Liver (tissue), 3 donors: ENCODE measurements at regions not wholly inside any gene's neighbourhood (a gene's known extent, or its start where the extent isn't known, plus 50 kb on each side); places are given as distances from the start of the nearest gene placed in this dataset.

Experiments used
- CTCF ChIP-seq: fragments of 150-350 bp; IDR thresholded peaks from 2 replicates; pipeline ENCODE4 v1.5.1; 2017; ENCODE audit warnings: improper control_type of control experiment, low read depth, low read length; ENCODE audit not compliant: missing input control
- EGR1 ChIP-seq, 2 donors: IDR thresholded peaks; 2 replicates each; pipeline ENCODE4 v1.6.1; 2016 to 2018; ENCODE audit warnings: antibody characterized with exemption in 2 of 2, low read depth in 2 of 2
- FOXA1 ChIP-seq: IDR thresholded peaks from 2 replicates; pipeline ENCODE4 v1.6.1; 2016; ENCODE audit warnings: antibody characterized with exemption
- GABPA ChIP-seq, 2 donors: IDR thresholded peaks in 1 of 2; conservative IDR thresholded peaks in 1 of 2; 2 replicates each; pipeline ENCODE4 v1.6.1; 2016; ENCODE audit warnings: antibody characterized with exemption in 2 of 2, mild to moderate bottlenecking in 1 of 2, moderate library complexity in 1 of 2
- HNF4G ChIP-seq: IDR thresholded peaks from 2 replicates; pipeline ENCODE4 v1.6.1; 2016; ENCODE audit warnings: antibody characterized with exemption
- JUND ChIP-seq, 2 donors: IDR thresholded peaks; 2 replicates each; pipeline ENCODE4 v1.6.1; 2016; ENCODE audit warnings: antibody characterized with exemption in 2 of 2
- MAX ChIP-seq: IDR thresholded peaks from 2 replicates; pipeline ENCODE4 v1.6.1; 2016; ENCODE audit warnings: antibody characterized with exemption
- RAD21 ChIP-seq, 2 donors: IDR thresholded peaks; 2 replicates each; pipeline ENCODE4 v1.6.1; 2016; ENCODE audit warnings: antibody characterized with exemption in 2 of 2, mild to moderate bottlenecking in 2 of 2
- REST ChIP-seq: IDR thresholded peaks from 2 replicates; pipeline ENCODE4 v1.6.1; 2016; ENCODE audit warnings: antibody characterized with exemption, mild to moderate bottlenecking
- SP1 ChIP-seq: IDR thresholded peaks from 2 replicates; pipeline ENCODE4 v1.6.1; 2018; ENCODE audit warnings: antibody characterized with exemption, mild to moderate bottlenecking
- TAF1 ChIP-seq: conservative IDR thresholded peaks from 2 replicates; pipeline ENCODE4 v1.6.1; 2016; ENCODE audit warnings: antibody characterized with exemption, mild to moderate bottlenecking
- YY1 ChIP-seq: IDR thresholded peaks from 2 replicates; pipeline ENCODE4 v1.6.1; 2016; ENCODE audit warnings: antibody characterized with exemption, mild to moderate bottlenecking
- ZBTB33 ChIP-seq: IDR thresholded peaks from 2 replicates; pipeline ENCODE4 v1.6.1; 2016; ENCODE audit warnings: antibody characterized with exemption
- donor health status: healthy.
- donor health status: healthy.

GRCh38 chr2:217735899-217736298 lies 266.9 kb downstream of the TNS1 start:
- TF ChIP-seq CTCF (no peak), RAD21 (IDR thresholded peaks at IDR 0.05) (no peak), EGR1 (IDR thresholded peaks at IDR 0.05; ENCODE audit: low read depth in 2 of 2) (no peak), JUND (IDR thresholded peaks at IDR 0.05) (no peak), REST (no peak), MAX (no peak), ZBTB33 (no peak), YY1 (no peak), HNF4G (no peak), TAF1 (no peak), FOXA1 (no peak), SP1 (no peak), GABPA (IDR thresholded peaks at IDR 0.05 in 1 of 2, conservative IDR thresholded peaks at IDR 0.05 in 1 of 2) (no peak)
